ENCODE measurements at regions not wholly inside any gene's neighbourhood (a gene's known extent, or its start where the extent isn't known, plus 50 kb on each side); places are given as distances from the start of the nearest gene placed in this dataset.

GRCh38 chrX:45264865-45265264 lies 64.2 kb upstream of the DIPK2B start:
- no peak overlapping the region for H3K9ac ChIP-seq (ENCODE audit: low read depth, low read length)
- no peaks in the 10 kb centered on the region for H3K9me3 ChIP-seq (ENCODE audit: control insufficient read depth, insufficient read depth, low read length)
- H3K36me3 ChIP-seq (ENCODE audit: control insufficient read depth, insufficient read depth, low read length), result no peaks in the 10 kb centered on the region
- peaks cover 2% of the 10 kb centered on the region for H3K4me1 ChIP-seq (ENCODE audit: control insufficient read depth, insufficient read depth, low read length)
- no peak overlapping the region for H3K4me3 ChIP-seq (ENCODE audit: low read depth, low read length)
- H3K27me3 ChIP-seq (ENCODE audit: control insufficient read depth, insufficient read depth, low read length), result no peaks in the 10 kb centered on the region

- Histone ChIP-seq H3K27me3 (ENCODE audit: control insufficient read depth, insufficient read depth, low read length) (no peaks in the 10 kb centered on the region), H3K9me3 (ENCODE audit: control insufficient read depth, insufficient read depth, low read length) (no peaks in the 10 kb centered on the region), H3K4me1 (ENCODE audit: control insufficient read depth, insufficient read depth, low read length) (peaks cover 2% of the 10 kb centered on the region), H3K9ac (ENCODE audit: low read depth, low read length) (no peak overlapping the region), H3K4me3 (ENCODE audit: low read depth, low read length) (no peak overlapping the region), H3K36me3 (ENCODE audit: control insufficient read depth, insufficient read depth, low read length) (no peaks in the 10 kb centered on the region)
Observed at GRCh38 chrX:45261471-45261870, 60.8 kb upstream of the DIPK2B start.

- Histone ChIP-seq H3K9me3 (ENCODE audit: control insufficient read depth, insufficient read depth, low read length) (no peaks in the 10 kb centered on the region), H3K27me3 (ENCODE audit: control insufficient read depth, insufficient read depth, low read length) (no peaks in the 10 kb centered on the region), H3K36me3 (ENCODE audit: control insufficient read depth, insufficient read depth, low read length) (no peaks in the 10 kb centered on the region), H3K9ac (ENCODE audit: low read depth, low read length) (no peak overlapping the region), H3K4me3 (ENCODE audit: low read depth, low read length) (no peak overlapping the region), H3K4me1 (ENCODE audit: control insufficient read depth, insufficient read depth, low read length) (peaks cover 2% of the 10 kb centered on the region)
Observed at GRCh38 chrX:45261005-45261404, 60.3 kb upstream of the DIPK2B start.

GRCh38 chrX:45258731-45259402 lies 58.2 kb upstream of the DIPK2B start:
- Histone ChIP-seq H3K36me3 (ENCODE audit: control insufficient read depth, insufficient read depth, low read length) (no peaks in the 10 kb centered on the region), H3K4me1 (ENCODE audit: control insufficient read depth, insufficient read depth, low read length) (peaks cover 2% of the 10 kb centered on the region), H3K4me3 (ENCODE audit: low read depth, low read length) (no peak overlapping the region), H3K9me3 (ENCODE audit: control insufficient read depth, insufficient read depth, low read length) (no peaks in the 10 kb centered on the region), H3K27me3 (ENCODE audit: control insufficient read depth, insufficient read depth, low read length) (no peaks in the 10 kb centered on the region), H3K9ac (ENCODE audit: low read depth, low read length) (no peak overlapping the region)
